NCI-H345 (cell line): ENCODE measurements at regions not wholly inside any gene's neighbourhood (a gene's known extent, or its start where the extent isn't known, plus 50 kb on each side); places are given as distances from the start of the nearest gene placed in this dataset.

Experiments
- DNase-seq: peaks from one replicate; lab custom pipeline; 2025; lab: John Stamatoyannopoulos, UW

DNA sequence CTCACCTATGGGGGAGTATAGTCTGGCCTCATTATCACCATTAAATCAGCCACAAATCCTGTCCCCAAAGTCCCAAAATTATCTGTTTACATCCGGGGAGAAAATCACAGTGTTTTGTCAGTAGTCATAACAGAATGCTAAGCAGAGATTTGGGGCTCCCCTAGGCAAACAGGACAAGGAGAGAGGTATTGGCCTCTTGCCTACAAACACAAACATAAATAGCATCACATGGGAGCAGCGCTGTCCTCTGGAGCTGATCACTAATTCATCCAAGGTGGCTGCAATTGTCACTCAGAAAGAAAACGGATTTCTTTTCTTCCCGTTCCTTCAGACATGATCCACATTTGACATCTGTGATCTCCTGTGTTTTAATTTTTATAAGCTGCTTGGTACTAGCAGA lies 1028.1 kb downstream of the NTRK3 start:
- no peak for DNase-seq

- DNase-seq: no peak
These were observed 1028.7 kb downstream of the NTRK3 start for GRCh38 chr15:87227846-87228245.

DNA sequence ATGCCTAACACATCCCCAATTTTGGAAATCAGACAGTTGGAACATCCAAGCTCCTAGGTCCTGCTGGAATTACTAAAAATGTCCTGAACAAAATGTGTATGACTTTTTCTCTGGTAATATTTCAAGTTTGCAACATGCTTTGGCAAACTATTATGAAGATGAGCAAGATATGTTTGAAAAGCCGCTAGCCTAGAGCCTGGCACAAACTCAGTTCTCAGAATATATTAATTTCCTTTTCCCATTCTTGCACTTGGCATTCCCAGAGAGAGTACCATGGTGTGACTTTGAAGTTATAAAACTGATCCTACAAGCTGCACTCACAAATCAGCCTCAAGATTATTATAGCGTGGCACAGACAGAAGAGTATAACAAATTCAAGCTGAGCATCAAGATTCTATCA lies 1031.1 kb downstream of the NTRK3 start:
- DNase-seq: no peak

GRCh38 chr15:87224404-87224803 lies 1032.1 kb downstream of the NTRK3 start:
- DNase-seq: no peak

DNA sequence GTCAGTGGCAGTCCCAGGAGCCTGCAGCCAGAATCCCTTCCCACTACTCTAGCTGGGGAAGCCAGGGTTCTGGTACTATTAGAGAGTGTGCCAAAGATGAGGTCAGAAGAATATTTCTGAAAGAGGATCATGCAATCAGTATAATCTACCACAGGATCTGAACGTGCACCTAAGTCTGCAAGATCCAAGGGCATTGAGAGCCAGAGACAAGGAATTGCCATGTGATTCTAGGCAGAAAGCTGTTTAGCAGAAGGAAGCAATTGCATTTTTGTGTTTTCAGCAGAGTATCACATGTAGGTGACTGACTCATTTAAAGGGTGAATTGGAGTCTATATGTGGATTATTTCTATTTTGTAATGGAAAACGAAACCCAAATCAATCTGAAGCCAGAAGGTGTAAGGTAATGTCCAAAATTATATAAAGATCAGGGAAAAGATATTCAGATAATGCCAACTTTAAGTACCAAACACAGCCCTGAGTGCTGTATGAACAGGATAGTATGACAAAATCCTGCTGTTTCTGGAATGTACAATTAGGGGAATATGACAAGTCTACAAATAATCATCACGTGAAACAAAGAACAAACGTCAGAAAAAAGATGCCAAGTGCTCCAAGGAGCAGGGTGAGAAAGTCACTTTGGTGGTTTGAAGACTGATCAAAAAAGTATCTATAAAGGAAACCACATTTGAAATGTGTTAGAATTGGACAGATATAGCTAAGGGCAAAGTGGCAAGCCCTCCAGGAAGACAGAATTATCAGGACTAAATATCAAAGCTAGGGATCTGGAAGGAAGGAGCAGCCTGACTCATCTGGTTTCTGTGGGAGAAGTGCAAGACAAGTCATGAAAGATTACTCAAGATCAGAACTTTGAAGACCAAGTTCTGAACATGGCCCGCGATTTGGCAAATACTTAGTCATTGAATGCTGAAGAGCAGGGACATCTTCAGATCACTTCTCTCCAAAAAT lies 1036.6 kb downstream of the NTRK3 start:
- DNase-seq: no peak

GRCh38 chr15:87215100-87215499 lies 1041.4 kb downstream of the NTRK3 start:
- DNase-seq: no peak

DNA sequence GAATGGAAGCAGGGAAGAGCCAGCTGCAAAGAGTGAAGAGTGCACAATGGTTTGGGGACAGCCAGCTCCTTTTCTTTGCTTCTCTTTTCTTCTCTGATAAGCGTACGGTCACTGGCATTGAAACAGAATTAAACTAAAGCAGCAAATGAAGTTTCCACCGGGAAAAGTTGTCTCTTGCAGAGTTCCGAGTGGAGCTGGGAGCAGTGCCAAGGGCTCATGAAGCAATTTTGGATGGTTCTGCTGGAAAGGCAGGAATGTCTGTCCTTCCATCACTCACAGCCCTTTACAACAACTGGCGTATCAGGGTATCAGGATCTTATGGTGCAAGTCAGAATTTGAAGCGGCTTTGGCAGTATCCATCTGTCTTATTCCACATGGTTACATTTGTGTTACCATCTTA lies 1042.9 kb downstream of the NTRK3 start:
- no peak for DNase-seq

- DNase-seq: no peak
These were observed 1044.5 kb downstream of the NTRK3 start for GRCh38 chr15:87212041-87212440.

DNA sequence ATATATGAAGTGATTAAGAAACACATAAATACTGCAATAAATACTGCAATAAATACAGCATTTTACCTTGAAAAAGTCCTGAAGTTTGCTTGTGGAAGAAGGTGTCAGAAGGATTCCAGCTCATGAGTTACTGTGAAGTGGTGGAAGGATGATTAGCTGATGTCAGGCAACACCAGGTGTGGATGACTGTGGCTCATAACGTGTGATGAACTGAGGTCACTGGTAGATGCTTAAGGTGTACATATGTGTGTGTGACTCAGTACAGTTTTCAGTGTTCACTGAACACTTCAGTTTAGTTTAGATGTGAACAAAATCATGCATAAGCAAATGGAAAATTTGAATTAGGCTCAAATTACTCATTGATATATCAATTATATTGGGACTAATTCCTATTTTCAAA lies 1045.0 kb downstream of the NTRK3 start:
- DNase-seq: no peak

- DNase-seq: no peak
These were observed 1046.4 kb downstream of the NTRK3 start for GRCh38 chr15:87209891-87210689.

- DNase-seq: no peak
These were observed 1048.5 kb downstream of the NTRK3 start for GRCh38 chr15:87207990-87208580.

DNA sequence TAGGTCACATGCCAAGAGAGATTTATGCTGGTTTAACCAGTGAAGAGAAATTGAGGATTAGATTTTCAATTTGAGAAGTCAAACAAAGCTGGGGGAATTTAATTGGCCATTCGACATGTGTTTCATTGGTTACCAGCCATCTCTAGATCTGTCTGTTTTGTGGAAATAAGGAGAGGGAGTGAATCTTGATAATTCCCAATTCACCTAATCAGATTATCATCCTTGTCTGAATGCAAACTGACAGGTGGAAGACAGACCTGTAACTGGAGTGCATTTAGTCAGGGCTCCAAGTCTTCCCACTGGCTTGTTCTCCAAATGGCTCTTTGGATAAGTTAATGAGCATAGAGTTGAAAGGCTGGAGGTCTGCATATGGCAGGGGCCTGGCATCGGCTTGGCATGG lies 1049.3 kb downstream of the NTRK3 start:
- no peak for DNase-seq

GRCh38 chr15:87201986-87202385 lies 1054.6 kb downstream of the NTRK3 start:
- no peak for DNase-seq

DNA sequence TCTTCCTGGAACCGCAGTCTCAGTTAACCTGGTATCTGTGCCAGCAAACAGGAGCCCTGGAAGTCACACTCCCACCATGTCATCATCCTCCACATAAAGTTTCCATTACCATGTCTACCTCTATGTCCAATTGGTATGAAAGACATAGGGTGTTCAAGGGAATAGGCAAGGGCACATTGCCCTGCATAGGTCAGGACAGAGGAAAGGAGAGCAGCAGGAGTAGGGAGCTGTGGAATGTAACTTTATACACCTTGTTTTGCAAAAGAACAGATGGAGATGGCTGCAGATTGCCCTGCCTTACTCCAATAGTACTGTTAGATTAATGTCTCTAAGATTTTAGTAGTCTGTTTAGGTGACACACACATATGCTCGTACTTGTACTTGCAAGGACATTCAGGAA lies 1056.4 kb downstream of the NTRK3 start:
- no peak for DNase-seq

DNA sequence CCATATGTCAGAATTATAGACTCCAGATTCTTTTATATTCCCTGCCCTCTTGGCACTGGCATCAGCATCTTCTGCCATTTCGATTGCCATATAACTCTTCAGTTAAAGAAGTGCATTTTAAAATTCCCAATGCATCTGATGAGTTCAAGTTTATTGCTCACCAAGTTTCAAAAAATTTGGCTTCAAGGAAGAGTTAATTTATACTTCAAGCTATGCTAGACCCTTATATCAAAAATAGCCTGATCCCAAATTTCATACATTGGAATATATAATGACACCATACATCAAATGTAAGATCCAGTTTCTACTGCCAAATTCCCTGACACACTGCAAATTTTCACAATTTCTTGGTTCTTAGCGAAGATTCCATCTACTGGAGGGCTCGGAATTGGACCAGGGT lies 1058.6 kb downstream of the NTRK3 start:
- no peak for DNase-seq

DNA sequence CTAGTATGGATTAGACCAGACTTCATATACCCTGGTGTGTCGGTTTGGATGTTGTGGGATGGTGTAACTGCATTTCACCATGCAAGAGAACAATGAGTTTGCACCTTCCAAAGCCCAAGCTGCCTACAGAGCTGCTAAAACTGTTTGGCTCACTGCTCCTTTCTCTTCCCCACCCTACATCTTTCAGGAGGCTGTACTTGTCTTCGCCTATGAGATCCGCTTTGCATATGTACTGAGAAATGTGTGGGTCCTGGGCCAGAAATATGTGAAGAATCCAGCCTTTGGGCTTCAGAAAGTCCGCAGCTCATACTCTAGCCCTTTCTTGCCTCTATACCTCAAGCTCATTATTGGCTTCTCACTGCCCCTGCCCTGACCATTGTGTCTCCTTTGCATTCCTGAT lies 1060.0 kb downstream of the NTRK3 start:
- no peak for DNase-seq

DNA sequence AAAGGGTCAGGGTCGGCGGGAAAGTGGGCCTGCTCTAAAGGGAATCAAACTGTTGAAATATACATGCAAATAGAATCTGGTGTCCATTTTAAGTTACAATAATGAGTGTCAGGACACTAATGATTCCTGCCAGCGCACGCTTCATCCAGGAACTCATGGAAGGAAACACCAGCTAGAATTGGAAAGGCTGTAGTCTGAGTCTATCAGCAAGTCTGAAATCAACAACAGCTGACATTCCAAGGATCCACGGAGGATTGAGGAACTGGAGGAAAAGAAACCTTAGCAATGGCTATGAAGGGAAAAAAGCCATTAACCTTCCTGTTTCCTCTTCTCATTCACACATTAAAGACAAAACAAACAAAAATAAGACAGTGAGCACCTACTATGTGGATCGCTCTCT lies 1063.1 kb downstream of the NTRK3 start:
- no peak for DNase-seq

GRCh38 chr15:87167706-87168105 lies 1088.0 kb downstream of the AGBL1 start:
- no peak for DNase-seq

- DNase-seq: no peak
These were observed 1087.4 kb downstream of the AGBL1 start for GRCh38 chr15:87167055-87167454.

DNA sequence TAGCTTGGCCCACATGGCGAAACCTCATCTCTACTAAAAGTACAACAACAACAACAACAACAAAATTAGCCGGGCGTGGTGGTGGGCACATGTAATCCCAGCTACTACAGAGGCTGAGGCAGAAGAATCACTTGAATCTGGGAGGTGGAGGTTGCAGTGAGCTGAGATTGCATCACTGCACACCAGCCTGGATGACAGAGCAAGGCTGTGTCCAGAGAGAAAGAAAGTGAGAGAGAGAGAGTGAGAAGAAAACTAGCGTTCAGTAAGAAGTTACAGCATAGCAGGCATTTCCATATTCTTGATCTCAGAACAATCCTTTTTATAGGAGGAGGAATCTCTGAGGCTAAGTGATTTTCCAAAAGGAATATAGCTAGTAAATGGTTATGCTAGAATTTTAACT lies 1076.1 kb downstream of the AGBL1 start:
- DNase-seq: no peak

- DNase-seq: no peak
These were observed 1075.1 kb downstream of the AGBL1 start for GRCh38 chr15:87154761-87155160.

DNA sequence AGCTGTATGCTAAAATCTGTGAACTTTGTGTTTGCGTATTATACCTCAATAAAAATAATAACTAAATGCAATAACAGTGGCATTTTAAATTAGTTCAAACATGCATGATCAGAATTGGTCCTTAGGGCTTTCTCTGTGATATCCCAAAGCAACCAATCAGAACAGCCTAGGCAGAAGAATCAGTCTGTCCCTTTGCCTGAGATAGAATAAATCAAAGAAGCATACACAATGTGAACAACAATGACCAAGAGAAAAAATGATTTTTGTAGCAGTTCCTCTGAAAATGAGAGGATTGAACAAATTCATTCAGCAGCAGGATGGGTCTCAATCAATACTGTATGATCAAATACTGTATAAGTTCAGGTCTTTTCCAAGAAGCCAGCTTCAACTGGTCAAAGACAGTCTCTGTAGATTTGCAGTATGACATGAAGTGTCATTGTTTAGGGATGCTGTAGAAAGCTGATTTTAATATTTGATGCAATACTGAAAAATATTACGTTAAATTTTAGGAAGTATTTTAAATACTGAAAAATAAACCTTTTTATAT lies 1071.6 kb downstream of the AGBL1 start:
- DNase-seq: no peak
